ENCODE measurements at regions not wholly inside any gene's neighbourhood (a gene's known extent, or its start where the extent isn't known, plus 50 kb on each side); places are given as distances from the start of the nearest gene placed in this dataset.

DNA sequence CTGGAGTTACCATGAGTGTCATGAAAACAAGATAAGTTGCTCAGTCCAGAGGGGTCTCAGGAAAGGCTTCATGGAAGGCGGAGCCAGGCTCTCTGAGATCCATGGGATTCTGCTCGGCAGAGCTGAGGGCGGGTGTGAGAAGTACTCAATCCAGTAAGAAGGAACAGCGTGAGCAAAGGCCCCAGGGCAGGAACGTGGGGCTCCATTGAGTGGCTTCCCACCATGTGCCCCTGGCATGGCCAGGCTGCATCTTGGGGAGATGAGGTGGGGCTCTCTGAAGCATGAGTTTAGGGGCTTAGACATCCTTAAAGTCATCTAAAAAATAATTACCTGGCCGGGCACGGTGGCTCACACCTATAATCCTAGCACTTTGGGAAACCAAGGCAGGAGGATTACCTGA, 58.0 kb downstream of the ARL6IP4 start:
- Histone ChIP-seq H3K36me3 (no peaks in the 10 kb centered on the region), H3K9me3 (no peaks in the 10 kb centered on the region), H3K4me3 (no peak overlapping the region), H3K27ac (no peak overlapping the region), H3K4me1 (ENCODE audit: insufficient read depth) (peaks cover 13% of the 10 kb centered on the region), H3K27me3 (no peaks in the 10 kb centered on the region)
- DNase-seq = no peak
- WGBS, 3 donors = 87 to 93% (median 93%) methylated on average over 7 of the region's 7 CpGs
- intact Hi-C loops (cut with DNase I) = no loop called here
- TF ChIP-seq, protein P1, sequence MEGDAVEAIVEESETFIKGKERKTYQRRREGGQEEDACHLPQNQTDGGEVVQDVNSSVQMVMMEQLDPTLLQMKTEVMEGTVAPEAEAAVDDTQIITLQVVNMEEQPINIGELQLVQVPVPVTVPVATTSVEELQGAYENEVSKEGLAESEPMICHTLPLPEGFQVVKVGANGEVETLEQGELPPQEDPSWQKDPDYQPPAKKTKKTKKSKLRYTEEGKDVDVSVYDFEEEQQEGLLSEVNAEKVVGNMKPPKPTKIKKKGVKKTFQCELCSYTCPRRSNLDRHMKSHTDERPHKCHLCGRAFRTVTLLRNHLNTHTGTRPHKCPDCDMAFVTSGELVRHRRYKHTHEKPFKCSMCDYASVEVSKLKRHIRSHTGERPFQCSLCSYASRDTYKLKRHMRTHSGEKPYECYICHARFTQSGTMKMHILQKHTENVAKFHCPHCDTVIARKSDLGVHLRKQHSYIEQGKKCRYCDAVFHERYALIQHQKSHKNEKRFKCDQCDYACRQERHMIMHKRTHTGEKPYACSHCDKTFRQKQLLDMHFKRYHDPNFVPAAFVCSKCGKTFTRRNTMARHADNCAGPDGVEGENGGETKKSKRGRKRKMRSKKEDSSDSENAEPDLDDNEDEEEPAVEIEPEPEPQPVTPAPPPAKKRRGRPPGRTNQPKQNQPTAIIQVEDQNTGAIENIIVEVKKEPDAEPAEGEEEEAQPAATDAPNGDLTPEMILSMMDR (IDR thresholded peaks at IDR 0.05) = no peak
- no peak for TF ChIP-seq POLR2A (IDR thresholded peaks at IDR 0.05)
- no peak for TF ChIP-seq EP300 (IDR thresholded peaks at IDR 0.05)

DNA sequence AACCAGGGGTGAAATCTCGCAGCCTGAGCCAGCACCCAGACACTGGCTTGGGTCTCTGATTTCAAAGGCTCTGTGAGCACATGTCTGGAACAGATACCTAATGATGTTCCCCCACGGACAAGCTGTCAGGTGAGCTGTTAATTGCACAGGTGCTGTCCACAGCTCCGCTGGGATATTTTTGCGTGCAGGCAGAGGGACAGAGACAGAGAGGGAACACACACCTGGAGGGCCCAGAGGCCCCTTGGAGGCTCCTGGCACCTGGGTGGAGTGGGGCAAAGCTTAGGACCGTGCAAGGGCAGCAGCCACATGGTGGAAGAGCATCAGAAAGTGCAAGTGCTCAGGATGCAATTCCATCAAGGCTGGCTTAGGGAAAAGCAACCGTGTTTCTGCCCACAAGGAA, 57.3 kb downstream of the ARL6IP4 start:
- H3K4me3 ChIP-seq = no peak overlapping the region
- peaks cover 7% of the 10 kb centered on the region for H3K4me1 ChIP-seq (ENCODE audit: insufficient read depth)
- WGBS, 3 donors = 89 to 92% (median 91%) methylated on average over 6 of the region's 6 CpGs
- TF ChIP-seq EP300 (IDR thresholded peaks at IDR 0.05) (no peak), POLR2A (IDR thresholded peaks at IDR 0.05) (no peak)
- TF ChIP-seq, protein P1 (IDR thresholded peaks at IDR 0.05) = no peak
- no peak overlapping the region for H3K27ac ChIP-seq
- H3K27me3 ChIP-seq = no peaks in the 10 kb centered on the region
- intact Hi-C loops (cut with DNase I) = no loop called here
- no peaks in the 10 kb centered on the region for H3K36me3 ChIP-seq
- no peaks in the 10 kb centered on the region for H3K9me3 ChIP-seq
- DNase-seq = no peak

DNA sequence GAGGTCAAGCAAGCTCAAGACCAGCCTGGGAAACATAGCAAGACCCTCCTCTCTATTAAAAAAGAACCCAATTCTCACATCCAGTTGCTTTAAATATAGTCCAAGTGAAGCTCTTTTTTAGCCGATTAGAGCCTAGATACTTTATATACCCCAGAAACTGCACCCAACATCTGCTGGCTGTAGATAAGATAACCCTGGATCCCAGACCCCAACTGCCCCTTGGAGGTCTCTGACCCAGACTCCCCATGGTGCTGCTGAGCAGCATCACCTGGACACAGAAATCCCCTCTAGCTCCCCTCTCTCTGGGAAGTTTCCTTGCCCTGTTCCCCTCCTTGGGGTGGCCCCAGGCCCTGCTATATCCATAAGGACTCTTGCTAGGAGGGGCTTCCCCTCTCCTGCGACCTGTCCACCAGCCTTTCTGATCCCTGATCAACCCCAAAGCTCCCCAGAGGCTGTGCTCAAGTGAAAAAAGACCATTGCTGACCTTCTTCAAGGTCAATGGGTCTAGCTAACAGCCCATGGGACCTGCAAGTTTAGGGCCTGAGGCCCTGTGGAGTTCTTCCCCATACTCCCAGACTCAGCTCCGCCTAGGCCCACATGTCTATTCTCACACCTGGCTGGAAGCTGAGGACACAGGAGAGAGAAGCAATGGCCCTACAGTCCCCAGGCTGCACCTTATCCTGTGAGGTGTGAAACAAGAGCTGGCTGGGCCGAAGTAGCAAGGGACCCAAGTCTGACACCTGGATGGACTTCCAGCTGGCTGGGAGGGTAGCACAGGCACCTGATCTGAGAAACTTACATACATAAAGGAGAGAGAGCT, 56.2 kb downstream of the ARL6IP4 start:
- no peak for DNase-seq
- TF ChIP-seq, protein P1 (IDR thresholded peaks at IDR 0.05) = no peak
- TF ChIP-seq EP300 (IDR thresholded peaks at IDR 0.05) (no peak), POLR2A (IDR thresholded peaks at IDR 0.05) (no peak)
- intact Hi-C loops (cut with DNase I) = no loop called here
- H3K9me3 ChIP-seq = no peaks in the 10 kb centered on the region
- peaks cover 2% of the 10 kb centered on the region for H3K4me1 ChIP-seq (ENCODE audit: insufficient read depth)
- no peak overlapping the region for H3K4me3 ChIP-seq
- WGBS, 3 donors = 83 to 88% (median 84%) methylated on average over 4 of the region's 4 CpGs
- no peaks in the 10 kb centered on the region for H3K27me3 ChIP-seq
- H3K27ac ChIP-seq = peak overlapping the region in 1 of 2 donors; percentile 34
- no peaks in the 10 kb centered on the region for H3K36me3 ChIP-seq

DNA sequence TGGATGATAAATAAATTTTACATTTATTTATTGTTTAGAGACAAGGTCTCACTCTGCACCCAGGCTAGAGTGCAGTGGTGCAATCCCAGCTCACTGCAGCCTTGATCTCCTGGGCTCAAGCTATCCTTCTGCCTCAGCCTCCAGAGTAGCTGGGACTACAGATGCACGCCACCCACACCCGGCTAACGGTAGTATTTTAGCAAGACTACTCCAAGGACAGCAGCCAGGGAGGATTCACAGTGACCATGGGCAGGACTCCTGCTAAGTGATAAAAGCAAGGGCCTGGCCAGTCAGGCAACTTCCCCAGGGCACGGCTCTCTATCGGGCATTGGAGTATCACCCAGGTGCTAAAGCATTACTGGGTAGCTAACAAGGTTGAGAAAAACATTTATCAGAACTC, 55.4 kb downstream of the ARL6IP4 start:
- no peaks in the 10 kb centered on the region for H3K27me3 ChIP-seq
- intact Hi-C loops (cut with DNase I) = no loop called here
- H3K4me1 ChIP-seq (ENCODE audit: insufficient read depth) = no peaks in the 10 kb centered on the region
- no peak for DNase-seq
- H3K9me3 ChIP-seq = no peaks in the 10 kb centered on the region
- no peak overlapping the region for H3K27ac ChIP-seq
- no peak overlapping the region for H3K4me3 ChIP-seq
- H3K36me3 ChIP-seq = no peaks in the 10 kb centered on the region
- 77 to 86% (median 84%) methylated on average over 5 of the region's 5 CpGs for WGBS, 3 donors
- TF ChIP-seq POLR2A (IDR thresholded peaks at IDR 0.05) (no peak), EP300 (IDR thresholded peaks at IDR 0.05) (no peak)
- TF ChIP-seq, protein P1 (IDR thresholded peaks at IDR 0.05) = no peak

Data from ovary (tissue), 7 donors.